ENCODE measurements at regions not wholly inside any gene's neighbourhood (a gene's known extent, or its start where the extent isn't known, plus 50 kb on each side); places are given as distances from the start of the nearest gene placed in this dataset.

DNA sequence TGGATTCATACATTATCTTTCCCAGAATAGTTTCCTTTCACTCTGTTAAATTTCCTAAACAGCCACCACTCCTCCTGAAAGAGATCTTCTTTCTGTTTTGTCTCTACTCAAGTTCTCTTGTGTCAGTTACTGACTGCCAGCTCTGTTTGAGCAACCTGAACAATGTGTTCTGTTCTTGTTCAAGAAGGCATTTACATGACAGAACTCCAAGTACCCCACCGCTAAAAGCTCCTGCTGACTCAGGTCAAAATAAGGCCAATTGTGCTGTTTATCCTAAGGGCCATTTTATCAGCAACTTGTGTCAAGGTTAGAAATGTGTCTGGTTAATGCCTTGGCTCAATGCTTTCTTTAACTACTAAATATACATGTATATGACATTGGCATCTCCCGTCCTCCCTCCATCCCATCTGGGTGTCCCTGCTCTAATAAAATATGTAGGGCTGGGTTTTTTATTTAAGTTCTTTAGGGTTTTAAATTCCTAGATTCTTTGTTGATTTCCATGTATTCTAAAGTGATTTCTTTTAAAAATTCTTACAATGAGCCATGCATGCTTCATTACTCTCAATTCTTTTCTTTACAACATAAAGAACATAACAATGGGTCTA lies 144.3 kb upstream of the PAQR3 start:
- H3K27ac Mint-ChIP-seq (ENCODE audit: unreplicated experiment), result no peak overlapping the region
- no peaks in the 10 kb centered on the region for H3K36me3 ChIP-seq (ENCODE audit: insufficient read depth, low read length)
- no peak overlapping the region for H3K27ac ChIP-seq (ENCODE audit: low read depth, low read length)
- H4K20me1 ChIP-seq (ENCODE audit: insufficient read depth, low read length), result no peaks in the 10 kb centered on the region
- no peak overlapping the region for H3K4me3 Mint-ChIP-seq (ENCODE audit: unreplicated experiment)
- TF ChIP-seq EZH2 (IDR thresholded peaks at IDR 0.05; ENCODE audit: insufficient read depth, low read length), result no peak
- TF ChIP-seq, protein P1, sequence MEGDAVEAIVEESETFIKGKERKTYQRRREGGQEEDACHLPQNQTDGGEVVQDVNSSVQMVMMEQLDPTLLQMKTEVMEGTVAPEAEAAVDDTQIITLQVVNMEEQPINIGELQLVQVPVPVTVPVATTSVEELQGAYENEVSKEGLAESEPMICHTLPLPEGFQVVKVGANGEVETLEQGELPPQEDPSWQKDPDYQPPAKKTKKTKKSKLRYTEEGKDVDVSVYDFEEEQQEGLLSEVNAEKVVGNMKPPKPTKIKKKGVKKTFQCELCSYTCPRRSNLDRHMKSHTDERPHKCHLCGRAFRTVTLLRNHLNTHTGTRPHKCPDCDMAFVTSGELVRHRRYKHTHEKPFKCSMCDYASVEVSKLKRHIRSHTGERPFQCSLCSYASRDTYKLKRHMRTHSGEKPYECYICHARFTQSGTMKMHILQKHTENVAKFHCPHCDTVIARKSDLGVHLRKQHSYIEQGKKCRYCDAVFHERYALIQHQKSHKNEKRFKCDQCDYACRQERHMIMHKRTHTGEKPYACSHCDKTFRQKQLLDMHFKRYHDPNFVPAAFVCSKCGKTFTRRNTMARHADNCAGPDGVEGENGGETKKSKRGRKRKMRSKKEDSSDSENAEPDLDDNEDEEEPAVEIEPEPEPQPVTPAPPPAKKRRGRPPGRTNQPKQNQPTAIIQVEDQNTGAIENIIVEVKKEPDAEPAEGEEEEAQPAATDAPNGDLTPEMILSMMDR (IDR thresholded peaks at IDR 0.05; ENCODE audit: insufficient read depth, low read depth, low read length), result no peak
- no peaks in the 10 kb centered on the region for H3K9me3 ChIP-seq (ENCODE audit: insufficient read depth, low read depth, low read length)
- no peak overlapping the region for H3K9ac ChIP-seq (ENCODE audit: low read length)
- no peaks in the 10 kb centered on the region for H3K4me1 Mint-ChIP-seq (ENCODE audit: low read depth, unreplicated experiment)
- no peaks in the 10 kb centered on the region for H3K4me1 ChIP-seq (ENCODE audit: insufficient read depth, low read length)
- no peak overlapping the region for H3K4me3 ChIP-seq (ENCODE audit: insufficient read depth, low read depth, low read length)
- FAIRE-seq, result no peak
- no peaks in the 10 kb centered on the region for H3K36me3 Mint-ChIP-seq (ENCODE audit: low read depth, unreplicated experiment)
- no peak overlapping the region for H2AFZ ChIP-seq (ENCODE audit: low read depth, low read length)
- H3K27me3 Mint-ChIP-seq (ENCODE audit: low read depth, unreplicated experiment), result no peaks in the 10 kb centered on the region
- no peak overlapping the region for H3K4me2 ChIP-seq (ENCODE audit: low read length)
- no peaks in the 10 kb centered on the region for H3K27me3 ChIP-seq (ENCODE audit: insufficient read depth, low read length)
- no peaks in the 10 kb centered on the region for H3K79me2 ChIP-seq (ENCODE audit: insufficient read depth, low read length)
- no peak for DNase-seq (ENCODE audit: low read depth)
- H3K9me3 Mint-ChIP-seq (ENCODE audit: unreplicated experiment), result no peaks in the 10 kb centered on the region

DNA sequence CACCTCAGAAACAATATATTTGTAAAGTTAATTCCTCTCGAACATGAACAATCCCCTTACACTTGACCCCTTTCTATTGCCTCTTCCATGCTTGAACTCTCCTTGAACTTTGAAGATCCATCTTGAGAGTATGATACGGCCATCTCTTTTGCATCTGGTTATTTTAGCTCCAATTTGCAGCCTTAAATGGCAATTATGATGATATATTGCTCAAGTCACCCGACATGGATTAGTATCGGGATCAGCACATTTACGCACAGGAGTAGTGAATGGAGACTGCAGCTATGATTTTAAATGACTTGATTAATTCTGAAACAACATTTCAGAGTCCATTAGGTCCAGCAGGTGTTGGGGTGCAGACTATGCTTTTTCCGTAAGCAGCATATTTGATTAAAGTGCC lies 143.8 kb upstream of the PAQR3 start:
- Mint-ChIP-seq H3K36me3 (ENCODE audit: low read depth, unreplicated experiment) (no peaks in the 10 kb centered on the region), H3K4me3 (ENCODE audit: unreplicated experiment) (no peak overlapping the region)

DNA sequence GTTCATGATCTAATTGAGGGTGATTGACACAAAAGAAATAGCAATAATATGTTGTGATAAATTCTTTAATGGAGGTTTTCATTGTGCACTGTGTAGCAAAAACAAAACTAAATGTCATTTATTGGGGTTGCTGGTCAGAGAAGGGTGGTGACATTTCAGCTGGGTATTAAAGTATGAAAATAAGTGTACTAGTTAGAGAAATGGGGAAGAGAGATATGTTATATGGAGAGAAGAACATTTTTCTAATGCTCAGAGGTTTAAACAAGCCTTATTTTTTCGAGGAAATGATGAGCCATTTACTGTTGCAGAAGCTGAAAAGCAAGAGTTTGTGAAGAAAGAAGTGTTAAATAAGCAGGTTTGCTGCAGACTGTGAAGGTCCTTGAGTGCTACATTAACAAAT lies 142.7 kb upstream of the PAQR3 start:
- no peaks in the 10 kb centered on the region for H3K36me3 ChIP-seq (ENCODE audit: insufficient read depth, low read length)
- no peak overlapping the region for H3K4me2 ChIP-seq (ENCODE audit: low read length)
- DNase-seq (ENCODE audit: low read depth), result no peak
- no peaks in the 10 kb centered on the region for H3K4me1 Mint-ChIP-seq (ENCODE audit: low read depth, unreplicated experiment)
- H3K27me3 Mint-ChIP-seq (ENCODE audit: low read depth, unreplicated experiment), result no peaks in the 10 kb centered on the region
- H3K9me3 ChIP-seq (ENCODE audit: insufficient read depth, low read depth, low read length), result no peaks in the 10 kb centered on the region
- no peaks in the 10 kb centered on the region for H3K4me1 ChIP-seq (ENCODE audit: insufficient read depth, low read length)
- no peak for FAIRE-seq
- H3K9ac ChIP-seq (ENCODE audit: low read length), result no peak overlapping the region
- no peaks in the 10 kb centered on the region for H3K9me3 Mint-ChIP-seq (ENCODE audit: unreplicated experiment)
- no peak overlapping the region for H3K4me3 Mint-ChIP-seq (ENCODE audit: unreplicated experiment)
- H3K4me3 ChIP-seq (ENCODE audit: insufficient read depth, low read depth, low read length), result no peak overlapping the region
- no peaks in the 10 kb centered on the region for H3K36me3 Mint-ChIP-seq (ENCODE audit: low read depth, unreplicated experiment)
- TF ChIP-seq, protein P1 (IDR thresholded peaks at IDR 0.05; ENCODE audit: insufficient read depth, low read depth, low read length), result no peak
- no peak for TF ChIP-seq EZH2 (IDR thresholded peaks at IDR 0.05; ENCODE audit: insufficient read depth, low read length)
- no peaks in the 10 kb centered on the region for H4K20me1 ChIP-seq (ENCODE audit: insufficient read depth, low read length)
- no peaks in the 10 kb centered on the region for H3K27me3 ChIP-seq (ENCODE audit: insufficient read depth, low read length)
- H3K27ac Mint-ChIP-seq (ENCODE audit: unreplicated experiment), result no peak overlapping the region
- no peak overlapping the region for H3K27ac ChIP-seq (ENCODE audit: low read depth, low read length)
- no peak overlapping the region for H2AFZ ChIP-seq (ENCODE audit: low read depth, low read length)
- no peaks in the 10 kb centered on the region for H3K79me2 ChIP-seq (ENCODE audit: insufficient read depth, low read length)

More for the DNA sequence above, 143.8 kb upstream of the PAQR3 start:
- Histone ChIP-seq H3K4me1 (ENCODE audit: insufficient read depth, low read length) (no peaks in the 10 kb centered on the region), H3K4me3 (ENCODE audit: insufficient read depth, low read depth, low read length) (no peak overlapping the region), H3K27me3 (ENCODE audit: insufficient read depth, low read length) (no peaks in the 10 kb centered on the region), H3K27ac (ENCODE audit: low read depth, low read length) (no peak overlapping the region), H3K79me2 (ENCODE audit: insufficient read depth, low read length) (no peaks in the 10 kb centered on the region), H3K9me3 (ENCODE audit: insufficient read depth, low read depth, low read length) (no peaks in the 10 kb centered on the region), H3K9ac (ENCODE audit: low read length) (no peak overlapping the region), H3K4me2 (ENCODE audit: low read length) (no peak overlapping the region), H4K20me1 (ENCODE audit: insufficient read depth, low read length) (no peaks in the 10 kb centered on the region), H3K36me3 (ENCODE audit: insufficient read depth, low read length) (no peaks in the 10 kb centered on the region), H2AFZ (ENCODE audit: low read depth, low read length) (no peak overlapping the region)
- TF ChIP-seq, protein P1 (IDR thresholded peaks at IDR 0.05; ENCODE audit: insufficient read depth, low read depth, low read length), result no peak
- no peak for TF ChIP-seq EZH2 (IDR thresholded peaks at IDR 0.05; ENCODE audit: insufficient read depth, low read length)
- FAIRE-seq (no peak), DNase-seq (ENCODE audit: low read depth) (no peak)
- H3K4me1 Mint-ChIP-seq (ENCODE audit: low read depth, unreplicated experiment), result no peaks in the 10 kb centered on the region
- H3K27ac Mint-ChIP-seq (ENCODE audit: unreplicated experiment), result no peak overlapping the region
- no peaks in the 10 kb centered on the region for H3K9me3 Mint-ChIP-seq (ENCODE audit: unreplicated experiment)
- H3K27me3 Mint-ChIP-seq (ENCODE audit: low read depth, unreplicated experiment), result no peaks in the 10 kb centered on the region

Data from astrocyte (in vitro differentiated cells and primary cell).